Karpas-422 (cell line): ENCODE measurements at regions not wholly inside any gene's neighbourhood (a gene's known extent, or its start where the extent isn't known, plus 50 kb on each side); places are given as distances from the start of the nearest gene placed in this dataset.

Source experiments
- DNase-seq: peaks from one replicate; pipeline ENCODE4 v3.0.0-alpha.2; 2015
- H2AFZ ChIP-seq: fragments of 200-600 bp; sonication (generic); 2 replicates; pipeline ENCODE4 v1.6.1; 2014; ENCODE audit warnings: antibody characterized with exemption, low read length, mixed read lengths
- H3K27ac ChIP-seq: fragments of 200-600 bp; sonication (generic); 2 replicates; pipeline ENCODE4 v1.5.1; 2014; ENCODE audit warnings: mild to moderate bottlenecking, low read length, moderate library complexity
- H3K27me3 ChIP-seq: fragments of 200-600 bp; sonication (generic); 2 replicates; pipeline ENCODE4 v1.6.1; 2014; ENCODE audit warnings: low read length, mixed read lengths
- H3K36me3 ChIP-seq: fragments of 200-600 bp; sonication (generic); 2 replicates; pipeline ENCODE4 v1.6.1; 2014; ENCODE audit warnings: low read length, mixed read lengths; ENCODE audit not compliant: insufficient read depth
- H3K4me1 ChIP-seq: fragments of 200-600 bp; sonication (generic); 2 replicates; pipeline ENCODE4 v1.6.1; 2014; ENCODE audit warnings: mild to moderate bottlenecking, low read length, mixed read lengths
- H3K4me2 ChIP-seq: fragments of 200-600 bp; sonication (generic); 2 replicates; pipeline ENCODE4 v1.6.1; 2014; ENCODE audit warnings: low read length, low read depth, mild to moderate bottlenecking; ENCODE audit not compliant: poor library complexity, severe bottlenecking
- H3K4me3 ChIP-seq: fragments of 200-600 bp; sonication (generic); 2 replicates; pipeline ENCODE4 v1.5.1; 2014; ENCODE audit warnings: mild to moderate bottlenecking, antibody characterized with exemption, low read length, mixed read lengths
- H3K79me2 ChIP-seq: fragments of 200-600 bp; sonication (generic); 2 replicates; pipeline ENCODE4 v1.6.1; 2014; ENCODE audit warnings: mild to moderate bottlenecking, low read length, mixed read lengths
- H3K9ac ChIP-seq: fragments of 200-600 bp; sonication (generic); 2 replicates; pipeline ENCODE4 v1.6.0; 2014; ENCODE audit warnings: low read length
- H3K9me2 ChIP-seq: fragments of 200-600 bp; sonication (generic), shearing (Covaris generic); replicated peaks from 2 replicates; pipeline ENCODE4 v1.6.0; 2014; ENCODE audit warnings: mild to moderate bottlenecking, low read length, moderate library complexity; ENCODE audit not compliant: insufficient read depth
- H3K9me3 ChIP-seq: fragments of 300-700, 200-600 bp; sonication (generic); 2 replicates; pipeline ENCODE4 v1.6.1; 2014; ENCODE audit warnings: low read length, mixed read lengths
- H4K20me1 ChIP-seq: fragments of 200-600 bp; sonication (generic); 2 replicates; pipeline ENCODE4 v1.6.1; 2014; ENCODE audit warnings: mild to moderate bottlenecking, antibody characterized with exemption, low read length, low read depth; ENCODE audit not compliant: insufficient read depth

GRCh38 chr3:5427938-5428337, 240.4 kb downstream of the EDEM1 start:
- Histone ChIP-seq H3K9me2 (no peaks in the 10 kb centered on the region), H2AFZ (no peak overlapping the region), H3K4me3 (peak overlapping the region; percentile 57), H3K79me2 (no peaks in the 10 kb centered on the region), H3K9me3 (no peaks in the 10 kb centered on the region), H3K4me2 (peak overlapping the region; percentile 69), H3K9ac (peak overlapping the region; percentile 75), H3K27ac (peak overlapping the region; percentile 99), H3K4me1 (peaks cover 77% of the 10 kb centered on the region), H4K20me1 (no peaks in the 10 kb centered on the region), H3K36me3 (no peaks in the 10 kb centered on the region), H3K27me3 (no peaks in the 10 kb centered on the region)
- DNase-seq = no peak

DNA sequence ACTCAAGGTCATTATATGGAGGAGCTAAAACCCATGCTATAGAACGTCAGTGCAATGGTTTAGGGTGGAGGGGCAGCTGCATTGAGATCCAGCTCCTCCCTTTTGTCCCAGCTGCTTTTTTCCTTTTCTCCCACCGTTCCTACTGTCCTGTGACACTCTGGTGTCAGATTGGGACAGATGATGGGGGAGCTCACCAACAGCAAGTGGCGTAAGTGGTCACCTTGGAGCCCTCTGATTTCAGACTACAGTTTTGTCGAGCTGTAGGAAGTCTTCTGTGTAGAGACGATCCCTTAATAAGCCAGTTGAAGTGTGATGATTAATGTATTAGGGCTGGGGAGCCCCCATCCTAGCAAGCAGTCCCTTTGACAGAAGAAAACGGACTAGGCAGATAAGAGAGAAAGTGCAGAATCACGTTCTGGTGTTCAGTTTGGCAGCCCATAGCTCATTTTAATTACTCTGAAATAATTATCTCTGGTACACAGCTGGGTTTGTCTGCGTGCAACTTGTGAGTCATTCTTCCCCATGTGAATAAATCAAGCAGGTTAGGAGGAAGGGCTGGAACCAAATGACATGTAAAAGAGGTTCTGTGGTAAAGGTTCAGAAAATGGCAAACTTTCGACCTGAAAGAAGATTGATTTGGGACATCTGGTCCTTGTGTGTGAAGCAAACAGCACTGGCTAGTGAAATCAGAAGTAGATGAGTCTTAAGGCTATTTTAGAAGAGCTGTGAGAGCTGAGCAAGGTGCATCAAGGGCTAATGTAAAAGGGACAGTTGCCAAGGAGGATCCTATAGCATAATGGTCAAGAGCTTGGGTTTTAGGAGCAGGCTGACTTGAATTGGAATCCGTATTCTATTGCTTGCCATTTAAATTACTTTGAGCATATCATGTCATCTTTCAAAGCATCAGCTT, 241.4 kb downstream of the EDEM1 start:
- Histone ChIP-seq H3K36me3 (no peaks in the 10 kb centered on the region), H3K4me1 (peaks cover 80% of the 10 kb centered on the region), H3K9ac (peak overlapping the region; percentile 75), H3K4me2 (peak overlapping the region; percentile 69), H4K20me1 (no peaks in the 10 kb centered on the region), H3K4me3 (peak overlapping the region; percentile 57), H3K9me3 (no peaks in the 10 kb centered on the region), H3K9me2 (no peaks in the 10 kb centered on the region), H3K27ac (peak overlapping the region; percentile 99), H2AFZ (peak overlapping the region; percentile 13; the same call in 1 of the 2 replicates), H3K79me2 (no peaks in the 10 kb centered on the region), H3K27me3 (no peaks in the 10 kb centered on the region)
- DNase-seq = peak; percentile 92

DNA sequence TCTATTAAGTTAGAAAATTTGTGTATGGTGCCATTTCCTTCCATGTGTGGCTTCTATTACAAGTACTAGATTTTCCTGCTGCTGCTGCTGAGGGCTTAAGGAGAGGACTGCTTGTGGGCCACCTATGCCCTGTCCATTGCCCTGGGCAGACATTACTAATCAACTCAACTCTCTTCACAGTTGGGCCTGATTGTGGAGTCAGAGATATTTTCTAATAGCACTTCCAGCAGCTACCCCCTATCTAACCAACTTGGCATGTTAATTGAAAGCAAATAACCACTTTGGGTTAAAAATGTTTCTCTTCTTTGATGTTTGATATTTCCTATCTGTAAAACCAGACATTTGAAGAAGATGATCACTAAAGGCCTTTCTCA, 242.0 kb downstream of the EDEM1 start:
- no peak overlapping the region; the same call in 1 of the 2 replicates for H2AFZ ChIP-seq
- H3K9ac ChIP-seq = peak overlapping the region; percentile 52
- peak overlapping the region; percentile 69 for H3K4me2 ChIP-seq
- DNase-seq = no peak
- no peaks in the 10 kb centered on the region for H3K9me3 ChIP-seq
- H3K79me2 ChIP-seq = no peaks in the 10 kb centered on the region
- H3K9me2 ChIP-seq = no peaks in the 10 kb centered on the region
- H3K27ac ChIP-seq = peak overlapping the region; percentile 99
- no peaks in the 10 kb centered on the region for H3K27me3 ChIP-seq
- H3K4me1 ChIP-seq = peaks cover 86% of the 10 kb centered on the region
- H3K4me3 ChIP-seq = peak overlapping the region; percentile 57; the same call in 1 of the 2 replicates
- no peaks in the 10 kb centered on the region for H3K36me3 ChIP-seq
- no peaks in the 10 kb centered on the region for H4K20me1 ChIP-seq

DNA sequence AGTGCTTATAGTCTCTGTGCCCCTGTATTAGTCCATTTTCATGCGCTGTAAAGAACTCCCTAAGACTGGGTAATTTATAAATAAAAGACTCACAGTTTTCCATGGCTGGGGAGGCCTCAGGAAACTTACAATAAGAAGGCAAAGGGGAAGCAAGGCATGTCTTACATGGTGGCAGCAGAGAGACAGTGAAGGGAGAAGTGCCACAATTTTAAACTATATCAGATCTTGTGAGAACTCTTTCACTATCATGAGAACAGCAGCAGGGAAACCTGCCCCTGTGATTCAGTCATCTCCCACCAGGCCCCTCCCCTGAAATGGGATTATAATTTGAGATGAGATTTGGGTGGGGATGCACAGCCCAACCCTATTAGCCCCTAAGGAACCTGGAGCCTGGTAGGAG, 243.2 kb downstream of the EDEM1 start:
- Histone ChIP-seq H3K9ac (peak overlapping the region; percentile 15; the same call in 1 of the 2 replicates), H3K4me2 (peak overlapping the region; percentile 69), H3K9me3 (no peaks in the 10 kb centered on the region), H2AFZ (no peak overlapping the region), H3K4me1 (peaks cover 98% of the 10 kb centered on the region), H3K27me3 (no peaks in the 10 kb centered on the region), H4K20me1 (no peaks in the 10 kb centered on the region), H3K4me3 (no peak overlapping the region), H3K79me2 (no peaks in the 10 kb centered on the region), H3K36me3 (no peaks in the 10 kb centered on the region), H3K9me2 (no peaks in the 10 kb centered on the region), H3K27ac (peak overlapping the region; percentile 99)
- peak; percentile 51 for DNase-seq

DNA sequence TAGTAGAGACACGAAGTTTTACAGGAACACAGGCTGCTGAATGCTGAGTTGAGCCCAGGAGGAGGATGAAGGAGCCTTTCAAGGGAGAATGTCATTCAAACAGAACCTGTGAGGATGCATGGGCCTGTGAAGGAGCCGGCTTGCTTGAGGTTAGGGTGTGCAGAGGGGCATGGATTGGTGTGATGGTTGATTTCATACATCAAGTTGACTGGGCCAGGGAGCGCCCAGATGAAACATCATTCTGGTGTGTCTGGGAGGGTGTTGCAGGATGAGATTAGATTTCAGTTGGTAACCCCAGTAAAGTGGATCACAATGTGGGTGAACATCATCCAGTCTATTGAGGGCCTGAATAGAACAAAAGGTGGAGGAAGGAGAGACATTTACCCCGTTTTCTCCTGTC, 243.6 kb downstream of the EDEM1 start:
- Histone ChIP-seq H3K9ac (peak overlapping the region; percentile 3), H3K36me3 (no peaks in the 10 kb centered on the region), H3K4me2 (no peak overlapping the region), H3K4me3 (no peak overlapping the region), H3K27me3 (no peaks in the 10 kb centered on the region), H3K9me3 (no peaks in the 10 kb centered on the region), H3K27ac (peak overlapping the region; percentile 99), H3K79me2 (no peaks in the 10 kb centered on the region), H2AFZ (no peak overlapping the region; the same call in 1 of the 2 replicates), H4K20me1 (no peaks in the 10 kb centered on the region), H3K9me2 (no peaks in the 10 kb centered on the region), H3K4me1 (peaks cover 98% of the 10 kb centered on the region)
- DNase-seq = peak; percentile 51

DNA sequence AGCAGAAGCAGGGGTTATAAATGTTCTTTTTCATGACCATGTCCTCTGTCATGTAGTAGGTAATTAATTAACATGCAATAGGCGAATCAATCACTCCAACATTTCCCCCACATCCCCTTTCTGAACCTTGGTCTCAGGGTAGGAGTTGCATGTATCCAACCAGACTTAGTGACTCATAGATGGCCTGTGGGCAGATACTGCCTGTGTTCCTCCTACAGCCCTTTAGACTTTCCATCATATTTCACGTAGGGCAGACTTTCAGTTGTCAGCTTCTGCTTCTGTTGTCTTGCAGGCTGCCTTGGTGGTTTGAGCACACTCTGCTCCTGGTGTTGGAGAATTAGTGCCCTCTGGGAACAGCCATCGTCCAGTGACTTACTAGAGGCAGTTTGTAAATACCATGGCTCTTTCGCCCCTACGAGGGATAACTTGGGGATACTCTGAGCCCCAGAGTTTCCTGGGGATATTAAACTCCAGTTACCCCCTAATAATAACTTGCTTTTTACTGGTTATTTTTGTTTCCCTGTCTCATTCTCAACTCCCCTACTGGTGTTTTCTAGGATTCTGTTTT, 244.4 kb downstream of the EDEM1 start:
- DNase-seq = no peak
- H2AFZ ChIP-seq = no peak overlapping the region

DNA sequence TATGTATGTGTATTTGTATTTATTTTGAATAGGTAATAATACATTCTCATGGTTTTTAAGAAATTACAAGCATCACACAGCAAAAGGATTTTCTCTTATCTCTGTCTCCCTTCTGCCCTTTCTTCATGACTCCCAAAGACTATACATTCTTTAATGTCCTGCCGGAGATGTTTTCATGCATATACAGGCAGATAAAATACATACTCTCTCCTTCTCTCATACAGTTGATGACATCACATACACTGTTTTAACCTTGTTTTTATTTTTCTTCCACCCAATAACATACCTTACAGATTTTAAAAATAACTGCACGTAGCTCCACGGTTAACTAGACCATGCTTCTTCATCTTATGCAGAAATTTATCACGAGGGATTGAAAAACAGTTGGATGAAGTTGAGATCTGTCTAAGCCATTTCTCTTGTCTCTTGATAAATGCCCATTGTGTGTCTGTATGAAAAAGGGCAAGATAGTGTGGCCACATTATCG, 249.8 kb downstream of the EDEM1 start:
- Histone ChIP-seq H3K4me3 (no peak overlapping the region), H3K36me3 (no peaks in the 10 kb centered on the region), H3K27me3 (no peaks in the 10 kb centered on the region), H3K9ac (no peak overlapping the region), H3K9me2 (no peaks in the 10 kb centered on the region), H3K79me2 (no peaks in the 10 kb centered on the region), H4K20me1 (no peaks in the 10 kb centered on the region), H3K27ac (no peak overlapping the region), H3K4me1 (peaks cover 61% of the 10 kb centered on the region), H2AFZ (peak overlapping the region; percentile 66; the same call in 1 of the 2 replicates), H3K9me3 (no peaks in the 10 kb centered on the region), H3K4me2 (peak overlapping the region; percentile 39)
- DNase-seq = no peak

More for the DNA sequence above, 244.4 kb downstream of the EDEM1 start:
- Histone ChIP-seq H3K4me2 (peak overlapping the region; percentile 21), H3K27ac (peak overlapping the region; percentile 99), H3K36me3 (no peaks in the 10 kb centered on the region), H3K9ac (0 out of 2 replicates have a peak overlapping the region, but pooled peaks have one; percentile 3), H3K79me2 (no peaks in the 10 kb centered on the region), H3K4me1 (peaks cover 98% of the 10 kb centered on the region), H3K4me3 (no peak overlapping the region), H4K20me1 (no peaks in the 10 kb centered on the region), H3K9me3 (no peaks in the 10 kb centered on the region), H3K27me3 (no peaks in the 10 kb centered on the region), H3K9me2 (no peaks in the 10 kb centered on the region)

DNA sequence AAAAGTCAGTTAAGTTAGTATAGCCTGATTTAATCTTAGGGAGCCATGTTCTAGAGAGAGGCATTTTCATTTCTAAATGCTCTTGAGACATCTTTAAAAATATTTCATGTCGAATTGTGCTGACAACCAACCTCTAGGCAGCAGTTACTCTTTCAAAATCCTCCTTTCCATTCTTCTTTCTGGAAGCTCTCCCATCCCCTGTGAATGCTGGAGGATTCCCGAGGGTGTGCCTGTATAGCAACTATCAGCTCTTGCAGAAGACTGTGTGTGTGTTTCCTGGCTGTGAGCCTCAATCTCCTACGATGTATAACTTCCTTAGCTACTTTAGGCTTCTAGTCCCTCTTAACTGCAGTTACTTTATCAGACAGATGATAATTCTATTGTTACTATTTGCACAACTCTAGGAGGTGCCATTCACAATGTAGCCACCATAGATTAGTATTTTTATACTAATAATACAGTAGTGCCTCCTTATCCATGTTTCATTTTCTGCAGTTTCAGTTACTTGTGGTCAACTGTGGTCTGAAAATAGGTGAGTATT, 250.3 kb downstream of the EDEM1 start:
- Histone ChIP-seq H3K4me1 (peaks cover 56% of the 10 kb centered on the region), H3K9me2 (no peaks in the 10 kb centered on the region), H3K9me3 (no peaks in the 10 kb centered on the region), H4K20me1 (no peaks in the 10 kb centered on the region), H2AFZ (peak overlapping the region; percentile 66; the same call in 1 of the 2 replicates), H3K79me2 (no peaks in the 10 kb centered on the region), H3K4me2 (peak overlapping the region; percentile 39), H3K27me3 (no peaks in the 10 kb centered on the region), H3K4me3 (no peak overlapping the region), H3K27ac (no peak overlapping the region), H3K9ac (no peak overlapping the region), H3K36me3 (no peaks in the 10 kb centered on the region)
- DNase-seq = no peak
